ENCODE measurements at regions not wholly inside any gene's neighbourhood (a gene's known extent, or its start where the extent isn't known, plus 50 kb on each side); places are given as distances from the start of the nearest gene placed in this dataset.

DNA sequence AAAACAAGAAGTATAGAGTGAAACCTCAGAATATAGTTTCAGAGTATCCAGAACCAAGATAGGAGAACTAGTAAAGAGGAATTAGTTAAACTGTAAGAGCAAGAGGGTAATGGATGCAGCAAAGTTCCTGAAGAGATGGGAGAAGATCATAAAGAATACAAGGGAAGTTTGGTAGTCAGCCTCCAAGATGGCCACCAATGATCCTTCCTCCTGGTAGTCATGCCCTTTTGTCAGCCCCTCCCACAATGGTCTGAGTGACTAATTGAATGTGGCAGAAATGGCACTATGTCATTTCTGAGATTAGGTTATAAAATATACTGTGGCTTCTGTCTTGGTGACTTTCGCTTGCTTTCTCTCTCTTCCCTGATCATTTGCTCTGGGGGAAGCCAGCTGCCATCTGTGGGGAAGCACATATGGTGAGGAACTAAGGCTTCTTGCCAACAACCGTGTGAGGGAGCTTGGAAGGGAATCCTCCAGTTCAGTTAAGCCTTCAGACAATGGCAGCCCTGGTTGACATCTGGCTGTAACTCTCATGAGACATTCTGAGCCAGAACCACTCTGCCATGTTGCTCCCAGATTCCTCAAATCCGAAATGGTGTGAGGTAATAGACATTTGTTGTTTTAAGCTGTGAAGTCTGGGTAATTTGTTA lies 55.3 kb upstream of the AMN1 start:
- DNase-seq (ENCODE audit: low read depth), result peak; percentile 58

- DNase-seq (ENCODE audit: low read depth), result no peak
Observed at GRCh38 chr12:31783556-31783955, 54.7 kb upstream of the AMN1 start.

GRCh38 chr12:31781894-31782540 lies 53.2 kb upstream of the AMN1 start:
- DNase-seq (ENCODE audit: low read depth), result no peak

DNA sequence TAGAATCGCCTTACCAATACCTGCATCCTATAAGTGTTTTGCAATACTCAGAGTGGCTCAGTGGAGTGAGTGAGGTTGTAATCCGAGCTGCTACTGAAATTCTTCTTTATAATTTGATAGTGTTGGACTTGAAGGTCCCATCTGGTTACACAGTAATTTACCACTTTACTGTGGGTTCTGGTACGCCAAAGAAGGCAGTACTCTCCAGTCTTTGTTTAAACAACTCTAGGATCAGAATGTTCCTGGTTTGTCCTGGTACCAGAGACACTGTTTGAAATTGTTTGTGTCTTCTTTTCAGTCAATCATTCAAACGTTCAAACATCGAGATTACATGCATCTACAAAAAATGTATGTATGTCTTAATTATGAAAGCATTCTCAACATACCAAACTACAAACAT lies 51.3 kb upstream of the AMN1 start:
- no peak for DNase-seq (ENCODE audit: low read depth)

- no peak for DNase-seq (ENCODE audit: low read depth)
Observed at GRCh38 chr12:31778687-31779086, 49.9 kb upstream of the AMN1 start.
